ENCODE measurements at regions not wholly inside any gene's neighbourhood (a gene's known extent, or its start where the extent isn't known, plus 50 kb on each side); places are given as distances from the start of the nearest gene placed in this dataset.

DNA sequence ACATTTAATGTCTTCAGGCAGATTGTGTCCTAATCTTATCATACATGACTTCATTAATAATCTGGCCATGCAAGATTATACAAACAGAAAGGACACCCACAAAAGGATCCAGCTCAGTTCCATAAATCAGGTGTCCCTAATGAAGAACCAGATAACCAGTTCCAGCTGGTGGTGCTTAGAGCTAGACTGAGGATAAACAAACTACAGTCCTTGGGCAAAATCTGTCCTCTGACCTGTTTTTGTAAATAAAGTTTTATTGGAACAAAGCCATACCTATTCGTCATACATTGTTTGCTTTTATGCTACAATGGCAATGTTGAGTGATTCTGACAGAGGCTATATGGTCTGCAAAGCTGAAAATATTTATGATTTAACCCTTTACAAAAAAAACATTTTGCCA lies 199.5 kb downstream of the MID1IP1 start:
- Mint-ChIP-seq H3K27me3 (ENCODE audit: low read depth) (no peaks in the 10 kb centered on the region), H3K27ac (peak overlapping the region in 2 of 3 experiments; percentile 53 to 54), H3K36me3 (ENCODE audit: low read depth) (no peaks in the 10 kb centered on the region), H3K4me1 (peaks cover 22% of the 10 kb centered on the region), H3K9me3 (peaks cover 8% of the 10 kb centered on the region), H3K4me3 (no peak overlapping the region)
- TF ChIP-seq CTCF (IDR thresholded peaks at IDR 0.05; ENCODE audit: unreplicated experiment in 3 of 3), result no peak

DNA sequence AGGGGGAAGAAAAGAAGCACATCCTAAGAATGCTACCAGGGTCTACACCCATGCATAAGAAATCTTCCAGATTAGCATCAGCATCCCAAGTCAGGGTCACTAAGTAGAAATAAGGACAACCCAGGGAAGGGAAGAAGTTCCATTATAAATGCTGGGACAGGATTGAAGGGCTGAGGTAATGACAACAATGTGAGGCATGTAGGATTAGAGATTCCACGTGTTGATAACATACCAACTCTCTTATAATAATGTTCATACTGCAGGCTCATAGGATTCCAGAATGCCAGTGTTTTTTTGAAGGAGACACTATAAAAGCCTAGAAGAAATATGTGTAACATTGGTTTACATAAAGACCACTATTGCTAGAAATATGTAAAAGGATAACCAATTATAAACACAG lies 201.2 kb downstream of the MID1IP1 start:
- Mint-ChIP-seq H3K4me1 (peaks cover 22% of the 10 kb centered on the region), H3K36me3 (ENCODE audit: low read depth) (no peaks in the 10 kb centered on the region), H3K27me3 (ENCODE audit: low read depth) (no peaks in the 10 kb centered on the region), H3K27ac (no peak overlapping the region), H3K9me3 (peaks cover 8% of the 10 kb centered on the region), H3K4me3 (no peak overlapping the region)
- TF ChIP-seq CTCF (IDR thresholded peaks at IDR 0.05; ENCODE audit: unreplicated experiment in 3 of 3), result no peak

DNA sequence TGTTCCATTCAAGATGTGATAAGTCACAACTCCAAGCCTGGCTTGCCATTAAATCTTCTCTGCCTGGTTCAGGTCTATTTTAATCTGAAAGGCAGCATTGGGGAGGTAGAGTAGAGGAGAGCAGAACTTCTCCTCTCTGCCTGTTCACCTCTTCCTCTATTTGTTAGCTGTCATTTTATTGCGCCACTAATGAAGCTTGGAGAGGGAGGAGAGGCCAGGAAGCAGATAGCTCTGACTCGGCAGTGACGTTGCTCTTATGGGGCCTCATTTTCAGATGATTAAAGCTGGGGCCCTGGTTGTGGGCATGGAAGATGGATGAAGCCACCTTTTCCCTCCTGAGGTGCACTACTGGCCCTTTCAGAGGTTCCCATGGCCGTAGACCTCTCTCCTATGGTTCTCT lies 207.3 kb downstream of the MID1IP1 start:
- TF ChIP-seq CTCF (IDR thresholded peaks at IDR 0.05; ENCODE audit: unreplicated experiment in 3 of 3), result no peak
- peaks cover under 1% of the 10 kb centered on the region for H3K9me3 Mint-ChIP-seq
- no peak overlapping the region for H3K27ac Mint-ChIP-seq
- no peaks in the 10 kb centered on the region for H3K27me3 Mint-ChIP-seq (ENCODE audit: low read depth)
- no peak overlapping the region for H3K4me3 Mint-ChIP-seq
- H3K4me1 Mint-ChIP-seq, result peaks cover 39% of the 10 kb centered on the region
- no peaks in the 10 kb centered on the region for H3K36me3 Mint-ChIP-seq (ENCODE audit: low read depth)

DNA sequence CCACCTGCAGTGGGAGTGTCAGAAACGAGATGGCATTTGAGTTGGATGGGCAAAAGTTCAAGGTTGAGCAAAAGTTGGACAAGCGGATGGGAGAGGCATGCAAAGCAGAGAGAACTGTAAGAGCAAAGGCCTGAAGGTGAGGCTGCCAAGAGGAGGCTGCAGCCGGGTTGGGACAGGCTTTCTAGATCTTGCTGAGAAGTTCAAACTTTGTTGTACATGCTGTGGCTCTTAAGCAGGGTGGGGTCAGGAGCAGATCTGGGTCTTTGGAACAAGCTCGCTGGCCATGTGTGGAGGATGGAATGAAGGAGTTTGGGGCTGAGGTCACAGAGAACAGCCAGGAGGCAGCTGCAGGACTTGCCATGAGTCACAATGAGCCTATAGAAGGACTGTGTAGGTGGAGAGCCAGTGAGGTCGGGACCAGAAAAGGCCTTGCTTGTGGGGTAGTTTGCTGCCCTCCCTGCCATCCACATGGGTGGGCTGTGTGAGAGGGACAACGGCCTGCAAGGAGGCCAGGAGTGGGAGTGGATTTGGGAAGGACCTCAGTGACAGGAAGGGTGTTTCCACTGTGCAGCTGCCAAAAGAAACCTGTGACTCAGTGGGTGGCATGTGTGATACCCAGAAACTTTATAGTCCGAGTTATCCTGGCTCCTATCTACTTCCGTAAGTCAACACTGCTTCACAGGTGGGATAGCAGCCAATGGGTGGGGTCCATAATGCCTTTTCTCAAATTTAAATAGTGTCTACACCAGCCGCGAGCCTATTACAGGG lies 210.4 kb downstream of the MID1IP1 start:
- no peak overlapping the region for H3K4me3 Mint-ChIP-seq
- TF ChIP-seq CTCF (IDR thresholded peaks at IDR 0.05; ENCODE audit: unreplicated experiment in 3 of 3), result no peak
- H3K36me3 Mint-ChIP-seq (ENCODE audit: low read depth), result no peaks in the 10 kb centered on the region
- H3K4me1 Mint-ChIP-seq, result peaks cover 39% of the 10 kb centered on the region
- no peaks in the 10 kb centered on the region for H3K9me3 Mint-ChIP-seq
- H3K27me3 Mint-ChIP-seq (ENCODE audit: low read depth), result no peaks in the 10 kb centered on the region
- peak overlapping the region; percentile 1 to 80 (median 9) for H3K27ac Mint-ChIP-seq

- Mint-ChIP-seq H3K27me3 (ENCODE audit: low read depth) (no peaks in the 10 kb centered on the region), H3K36me3 (ENCODE audit: low read depth) (no peaks in the 10 kb centered on the region), H3K27ac (peak overlapping the region; percentile 66 to 86 (median 82)), H3K4me1 (peaks cover 46% of the 10 kb centered on the region), H3K4me3 (no peak overlapping the region), H3K9me3 (no peaks in the 10 kb centered on the region)
- TF ChIP-seq CTCF (IDR thresholded peaks at IDR 0.05; ENCODE audit: unreplicated experiment in 3 of 3), result no peak
Measured at GRCh38 chrX:39012621-39013111, 211.4 kb downstream of the MID1IP1 start.

- no peak for TF ChIP-seq CTCF (IDR thresholded peaks at IDR 0.05; ENCODE audit: unreplicated experiment in 3 of 3)
- H3K27me3 Mint-ChIP-seq (ENCODE audit: low read depth), result no peaks in the 10 kb centered on the region
- H3K4me1 Mint-ChIP-seq, result peaks cover 50% of the 10 kb centered on the region
- H3K9me3 Mint-ChIP-seq, result peaks cover 4% of the 10 kb centered on the region
- H3K4me3 Mint-ChIP-seq, result no peak overlapping the region
- H3K27ac Mint-ChIP-seq, result peak overlapping the region; percentile 40 to 94 (median 76)
- H3K36me3 Mint-ChIP-seq (ENCODE audit: low read depth), result no peaks in the 10 kb centered on the region
Measured at GRCh38 chrX:39016556-39016955, 215.3 kb downstream of the MID1IP1 start.

Data from nephron (organoid).